Liver (tissue), 8 donors: ENCODE measurements at regions not wholly inside any gene's neighbourhood (a gene's known extent, or its start where the extent isn't known, plus 50 kb on each side); places are given as distances from the start of the nearest gene placed in this dataset.

Experiments
- DNase-seq: peaks from one replicate; pipeline ENCODE4 v3.0.0-alpha.2; 2017; ENCODE audit warnings: low spot score
- H3K27ac ChIP-seq, 2 donors: one replicate each; pipeline ENCODE4 v1.7.0; 2013; ENCODE audit warnings: inconsistent platforms in 2 of 2, low read length in 2 of 2, control low read depth in 1 of 2, low read depth in 1 of 2, mild to moderate bottlenecking in 1 of 2
- H3K27me3 ChIP-seq, 4 donors: one replicate each; pipeline versions ENCODE4 v1.6.1 to v1.7.0; 2013; ENCODE audit warnings: low read length in 3 of 4, inconsistent platforms in 1 of 4, mild to moderate bottlenecking in 1 of 4, moderate library complexity in 1 of 4; ENCODE audit not compliant: control insufficient read depth in 4 of 4, insufficient read depth in 4 of 4
- H3K36me3 ChIP-seq, 4 donors: one replicate each; pipeline versions ENCODE4 v1.6.1 to v1.7.0; 2013; ENCODE audit warnings: low read length in 3 of 4, mild to moderate bottlenecking in 3 of 4, low read depth in 1 of 4, moderate library complexity in 1 of 4; ENCODE audit not compliant: control insufficient read depth in 4 of 4, insufficient read depth in 3 of 4
- H3K4me1 ChIP-seq, 4 donors: one replicate each; pipeline versions ENCODE4 v1.6.1 to v1.7.0; 2013; ENCODE audit warnings: low read length in 3 of 4, mild to moderate bottlenecking in 3 of 4, moderate library complexity in 1 of 4; ENCODE audit not compliant: control insufficient read depth in 4 of 4, insufficient read depth in 4 of 4
- H3K4me3 ChIP-seq, 3 donors: one replicate each; pipeline versions ENCODE4 v1.6.1 to v1.7.0; 2013; ENCODE audit warnings: low read length in 3 of 3, control low read depth in 1 of 3, low read depth in 1 of 3, mild to moderate bottlenecking in 1 of 3
- H3K9ac ChIP-seq, 2 donors: one replicate each; pipeline ENCODE4 v1.7.0; 2013; ENCODE audit warnings: low read length in 2 of 2, mild to moderate bottlenecking in 2 of 2, moderate library complexity in 2 of 2, control low read depth in 1 of 2, low read depth in 1 of 2
- H3K9me3 ChIP-seq, 4 donors: one replicate each; pipeline versions ENCODE4 v1.6.1 to v1.7.0; 2013; ENCODE audit warnings: low read length in 3 of 4; ENCODE audit not compliant: control insufficient read depth in 4 of 4
- ATF3 ChIP-seq: IDR thresholded peaks from 2 replicates; pipeline ENCODE4 v1.6.1; 2016; ENCODE audit warnings: antibody characterized with exemption
- CTCF ChIP-seq: fragments of 150-350 bp; IDR thresholded peaks from 2 replicates; pipeline ENCODE4 v1.5.1; 2017; ENCODE audit warnings: improper control_type of control experiment, low read depth, low read length; ENCODE audit not compliant: missing input control
- EGR1 ChIP-seq, 2 donors: IDR thresholded peaks; 2 replicates each; pipeline ENCODE4 v1.6.1; 2016 to 2018; ENCODE audit warnings: antibody characterized with exemption in 2 of 2, low read depth in 2 of 2
- FOXA1 ChIP-seq: IDR thresholded peaks from 2 replicates; pipeline ENCODE4 v1.6.1; 2016; ENCODE audit warnings: antibody characterized with exemption
- FOXA2 ChIP-seq: IDR thresholded peaks from 2 replicates; pipeline ENCODE4 v1.6.1; 2016; ENCODE audit warnings: antibody characterized with exemption
- GABPA ChIP-seq, 2 donors: IDR thresholded peaks in 1 of 2; conservative IDR thresholded peaks in 1 of 2; 2 replicates each; pipeline ENCODE4 v1.6.1; 2016; ENCODE audit warnings: antibody characterized with exemption in 2 of 2, mild to moderate bottlenecking in 1 of 2, moderate library complexity in 1 of 2
- HNF4A ChIP-seq, 2 donors: conservative IDR thresholded peaks; 2 replicates each; pipeline ENCODE4 v1.6.1; 2016; ENCODE audit warnings: antibody characterized with exemption in 2 of 2, mild to moderate bottlenecking in 2 of 2
- HNF4G ChIP-seq: IDR thresholded peaks from 2 replicates; pipeline ENCODE4 v1.6.1; 2016; ENCODE audit warnings: antibody characterized with exemption
- JUND ChIP-seq, 2 donors: IDR thresholded peaks; 2 replicates each; pipeline ENCODE4 v1.6.1; 2016; ENCODE audit warnings: antibody characterized with exemption in 2 of 2
- MAX ChIP-seq: IDR thresholded peaks from 2 replicates; pipeline ENCODE4 v1.6.1; 2016; ENCODE audit warnings: antibody characterized with exemption
- NR2F2 ChIP-seq: IDR thresholded peaks from 2 replicates; pipeline ENCODE4 v1.6.1; 2016; ENCODE audit warnings: antibody characterized with exemption
- RAD21 ChIP-seq, 2 donors: IDR thresholded peaks; 2 replicates each; pipeline ENCODE4 v1.6.1; 2016; ENCODE audit warnings: antibody characterized with exemption in 2 of 2, mild to moderate bottlenecking in 2 of 2
- REST ChIP-seq: IDR thresholded peaks from 2 replicates; pipeline ENCODE4 v1.6.1; 2016; ENCODE audit warnings: antibody characterized with exemption, mild to moderate bottlenecking
- RXRA ChIP-seq, 2 donors: IDR thresholded peaks; 2 replicates each; pipeline ENCODE4 v1.6.1; 2017 to 2018; ENCODE audit warnings: antibody characterized with exemption in 2 of 2, mild to moderate bottlenecking in 1 of 2
- SP1 ChIP-seq: IDR thresholded peaks from 2 replicates; pipeline ENCODE4 v1.6.1; 2018; ENCODE audit warnings: antibody characterized with exemption, mild to moderate bottlenecking
- TAF1 ChIP-seq: conservative IDR thresholded peaks from 2 replicates; pipeline ENCODE4 v1.6.1; 2016; ENCODE audit warnings: antibody characterized with exemption, mild to moderate bottlenecking
- YY1 ChIP-seq: IDR thresholded peaks from 2 replicates; pipeline ENCODE4 v1.6.1; 2016; ENCODE audit warnings: antibody characterized with exemption, mild to moderate bottlenecking
- ZBTB33 ChIP-seq: IDR thresholded peaks from 2 replicates; pipeline ENCODE4 v1.6.1; 2016; ENCODE audit warnings: antibody characterized with exemption
- WGBS: extraction: QIAGEN DNeasy Blood & Tissue Kit; methylation state at CpG from one replicate; pipeline ENCODE4 v1.1.7; 2013; 5-methylcytosine and 5-hydroxymethylcytosine counted together
- donor health status: healthy.
- donor health status: healthy.
- donor health status: healthy.
- donor health status: healthy.
- donor health status: healthy.

- TF ChIP-seq HNF4G, result no peak
- no peak for TF ChIP-seq YY1
- no peak for TF ChIP-seq EGR1 (IDR thresholded peaks at IDR 0.05; ENCODE audit: low read depth in 2 of 2)
Measured at GRCh38 chr16:51683882-51684281, 532.8 kb upstream of the SALL1 start (continued).

- 67% methylated on average over 3 of the region's 3 CpGs for WGBS
- TF ChIP-seq SP1, result no peak
- no peak for TF ChIP-seq HNF4A (conservative IDR thresholded peaks at IDR 0.05)
- TF ChIP-seq RXRA (IDR thresholded peaks at IDR 0.05), result no peak
- TF ChIP-seq NR2F2, result no peak
- no peak for TF ChIP-seq FOXA2
- no peak for TF ChIP-seq MAX
- no peak for TF ChIP-seq ATF3
- TF ChIP-seq TAF1, result no peak
- TF ChIP-seq CTCF, result no peak
- no peak for TF ChIP-seq EGR1 (IDR thresholded peaks at IDR 0.05; ENCODE audit: low read depth in 2 of 2)
- TF ChIP-seq YY1, result no peak
- TF ChIP-seq HNF4G, result no peak
- TF ChIP-seq RAD21 (IDR thresholded peaks at IDR 0.05), result no peak
- no peak for TF ChIP-seq GABPA (IDR thresholded peaks at IDR 0.05 in 1 of 2, conservative IDR thresholded peaks at IDR 0.05 in 1 of 2)
- no peak for TF ChIP-seq JUND (IDR thresholded peaks at IDR 0.05)
- no peak for TF ChIP-seq ZBTB33
- no peaks in the 10 kb centered on the region for H3K4me1 ChIP-seq
Measured at GRCh38 chr16:51682905-51683304, 531.8 kb upstream of the SALL1 start.

GRCh38 chr16:51674615-51675014, 523.5 kb upstream of the SALL1 start:
- Histone ChIP-seq H3K4me3 (no peak overlapping the region), H3K27me3 (no peaks in the 10 kb centered on the region), H3K9ac (no peak overlapping the region), H3K27ac (no peak overlapping the region), H3K36me3 (no peaks in the 10 kb centered on the region), H3K9me3 (no peaks in the 10 kb centered on the region), H3K4me1 (no peaks in the 10 kb centered on the region)
- no peak for DNase-seq
- 85% methylated on average over 4 of the region's 4 CpGs for WGBS
- TF ChIP-seq EGR1 (IDR thresholded peaks at IDR 0.05; ENCODE audit: low read depth in 2 of 2) (no peak), TAF1 (no peak), HNF4A (conservative IDR thresholded peaks at IDR 0.05) (no peak), RXRA (IDR thresholded peaks at IDR 0.05) (no peak), YY1 (no peak), JUND (IDR thresholded peaks at IDR 0.05) (no peak), FOXA1 (no peak), GABPA (IDR thresholded peaks at IDR 0.05 in 1 of 2, conservative IDR thresholded peaks at IDR 0.05 in 1 of 2) (no peak), FOXA2 (no peak), SP1 (no peak), CTCF (no peak), ZBTB33 (no peak), REST (no peak)

More at GRCh38 chr16:51682905-51683304, 531.8 kb upstream of the SALL1 start:
- no peaks in the 10 kb centered on the region for H3K36me3 ChIP-seq
- no peak overlapping the region for H3K27ac ChIP-seq
- no peaks in the 10 kb centered on the region for H3K27me3 ChIP-seq
- no peak for DNase-seq
- no peaks in the 10 kb centered on the region for H3K9me3 ChIP-seq
- no peak overlapping the region for H3K4me3 ChIP-seq
- no peak overlapping the region for H3K9ac ChIP-seq
